ENCODE measurements at regions not wholly inside any gene's neighbourhood (a gene's known extent, or its start where the extent isn't known, plus 50 kb on each side); places are given as distances from the start of the nearest gene placed in this dataset.

GRCh38 chr10:126847666-126848065 lies 57.6 kb upstream of the DOCK1 start:
- no peak for DNase-seq (ENCODE audit: low read depth, low spot score)

DNA sequence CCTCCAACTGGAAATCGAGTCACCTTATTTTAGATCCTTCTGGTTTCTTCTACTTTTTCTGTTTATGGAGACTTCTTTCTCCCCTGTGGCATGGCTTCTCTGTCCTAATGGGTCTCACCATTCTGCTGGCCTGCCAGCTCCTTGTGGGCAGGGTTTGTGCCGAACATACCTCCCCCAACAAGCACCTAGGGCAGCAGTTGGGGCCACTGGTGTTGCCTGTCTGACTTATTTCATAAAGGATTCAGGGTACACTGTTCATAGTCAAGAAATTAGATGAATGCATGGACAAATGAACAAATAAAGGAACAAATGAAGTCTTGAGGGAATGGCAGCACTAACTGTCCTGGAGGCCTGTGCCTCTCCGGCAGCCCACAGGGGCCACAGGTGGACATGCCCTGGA lies 55.6 kb upstream of the DOCK1 start:
- DNase-seq (ENCODE audit: low read depth, low spot score), result no peak

DNA sequence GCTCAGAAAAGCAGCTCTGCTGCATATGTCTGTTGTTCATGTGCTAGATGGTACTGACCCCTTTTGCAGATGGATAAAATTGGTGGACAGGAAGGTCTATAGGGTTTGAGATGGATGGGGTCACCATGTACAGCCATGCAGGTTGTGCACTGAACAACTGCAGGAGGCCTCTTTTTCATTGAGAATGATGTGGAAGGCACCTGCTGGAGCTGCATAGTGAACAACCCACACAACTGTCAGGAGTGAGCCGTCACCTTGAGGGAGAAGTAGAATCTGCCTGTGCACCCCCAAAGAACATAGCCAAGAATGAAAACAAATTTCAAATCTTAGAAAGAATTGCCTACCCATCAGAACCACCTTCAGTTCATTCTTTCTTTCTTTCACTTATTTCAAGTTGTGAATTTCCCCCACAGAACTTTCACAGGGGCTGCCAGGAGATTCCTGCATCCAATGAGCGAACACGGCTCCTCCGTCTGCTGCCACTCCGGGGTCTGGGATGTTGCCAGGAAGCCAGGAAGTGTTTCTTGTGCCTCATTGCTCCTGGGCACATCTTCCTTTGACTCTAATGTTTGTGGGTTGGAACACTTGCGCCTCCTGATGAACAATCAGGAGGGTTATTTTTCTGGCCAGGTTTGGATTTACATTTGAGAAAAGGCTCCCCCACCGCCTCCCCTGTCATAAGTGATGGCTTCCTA lies 53.7 kb upstream of the DOCK1 start:
- no peak for DNase-seq (ENCODE audit: low read depth, low spot score)

- DNase-seq (ENCODE audit: low read depth, low spot score), result no peak
These were observed 50.3 kb upstream of the DOCK1 start for GRCh38 chr10:126854726-126855495.

All from smooth muscle cell of the brain vasculature (primary cell).